GM18909 (cell line): ENCODE measurements at regions not wholly inside any gene's neighbourhood (a gene's known extent, or its start where the extent isn't known, plus 50 kb on each side); places are given as distances from the start of the nearest gene placed in this dataset.

Experiments used
- ATAC-seq: cut with Tn5 transposase; IDR thresholded peaks from one replicate; pipeline ENCODE4 v1.9.1; 2021; ENCODE audit warnings: mild to moderate bottlenecking; ENCODE audit not compliant: unreplicated experiment, poor library complexity

GRCh38 chr22:27667121-27667843 lies 134.3 kb downstream of the MN1 start:
- no peak for ATAC-seq

DNA sequence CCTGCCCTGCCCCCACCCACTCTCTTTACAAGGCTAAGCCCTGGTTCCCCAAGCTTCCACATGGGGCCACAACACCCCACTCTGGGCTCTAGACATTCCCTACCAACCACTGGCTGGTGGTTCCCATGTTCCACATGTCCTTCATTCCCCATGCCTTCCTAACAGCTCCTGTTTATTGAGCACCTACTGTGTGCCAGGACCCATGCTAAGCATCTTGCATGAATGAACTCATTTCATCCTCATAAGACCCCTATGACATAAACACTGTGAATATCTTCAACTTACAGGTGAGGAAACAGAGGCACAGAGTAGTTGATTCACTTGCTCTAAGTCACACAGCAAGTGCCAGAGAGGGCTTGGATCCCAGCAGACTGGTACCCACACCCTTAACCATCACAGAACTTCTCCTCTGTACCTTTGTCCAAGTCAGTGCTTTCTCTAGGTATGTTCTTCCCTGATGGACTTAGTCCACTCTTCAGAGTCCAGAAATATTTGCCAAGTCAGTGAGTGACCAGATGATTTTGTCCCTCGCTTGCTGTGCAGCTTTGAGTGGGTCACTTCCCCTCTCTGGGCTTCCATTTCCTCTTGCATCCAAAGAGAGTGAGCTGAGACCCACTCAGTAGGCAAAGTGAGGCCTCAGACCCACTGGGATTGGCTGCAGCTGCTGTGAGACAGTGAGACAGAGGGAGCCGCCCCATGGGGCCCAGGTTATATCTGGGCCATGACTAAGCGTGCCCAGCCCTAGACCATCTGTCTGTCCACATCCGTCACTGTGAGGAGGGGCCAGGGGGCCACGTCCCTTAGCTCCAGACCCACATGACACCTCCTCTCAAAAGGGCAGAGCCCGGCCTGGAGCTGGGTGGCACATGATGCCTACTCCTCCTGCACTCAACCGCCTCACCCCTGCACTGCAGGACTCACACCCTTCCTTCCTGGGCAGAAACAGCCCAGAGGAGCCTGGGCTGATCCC lies 132.4 kb downstream of the MN1 start:
- ATAC-seq, result no peak

DNA sequence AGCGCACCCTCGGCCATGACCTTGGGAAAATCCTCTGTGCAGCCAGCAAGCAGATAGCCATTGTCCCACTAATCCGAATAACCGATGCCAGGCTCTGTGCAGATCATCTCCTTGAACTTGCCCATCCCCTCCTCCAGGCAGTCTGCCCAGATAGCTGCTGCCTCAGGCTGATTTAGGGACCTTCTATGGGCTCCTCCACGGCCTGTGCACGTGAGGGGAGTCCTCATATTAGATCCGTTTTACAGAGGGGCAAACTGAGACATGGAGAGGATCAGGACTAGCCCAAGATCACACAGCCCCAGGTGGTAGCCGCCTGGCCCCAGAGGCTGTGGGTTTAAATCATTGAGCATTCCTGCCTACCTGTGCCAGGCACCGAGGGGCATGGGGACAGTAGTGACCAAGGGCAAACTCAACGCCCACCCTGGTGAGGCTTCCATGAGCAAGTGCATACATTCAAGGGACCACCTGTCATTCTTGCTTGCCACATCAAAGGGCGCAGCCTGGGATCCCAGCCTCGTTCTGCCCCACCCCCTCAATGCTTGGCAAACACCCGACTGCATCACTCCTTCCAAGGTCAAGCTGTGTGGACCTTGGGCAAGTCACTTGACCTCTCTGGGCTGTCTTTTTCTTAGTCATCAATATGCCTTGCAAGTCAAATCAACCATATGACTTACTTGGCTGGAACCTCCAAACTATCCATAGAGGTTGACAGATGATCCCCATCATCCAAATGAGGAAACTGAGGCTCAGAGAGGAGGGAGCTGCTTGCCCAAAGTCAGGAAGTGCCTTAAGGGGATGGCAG lies 131.6 kb downstream of the MN1 start:
- ATAC-seq, result no peak

GRCh38 chr22:27670701-27671412 lies 130.7 kb downstream of the MN1 start:
- ATAC-seq, result no peak

DNA sequence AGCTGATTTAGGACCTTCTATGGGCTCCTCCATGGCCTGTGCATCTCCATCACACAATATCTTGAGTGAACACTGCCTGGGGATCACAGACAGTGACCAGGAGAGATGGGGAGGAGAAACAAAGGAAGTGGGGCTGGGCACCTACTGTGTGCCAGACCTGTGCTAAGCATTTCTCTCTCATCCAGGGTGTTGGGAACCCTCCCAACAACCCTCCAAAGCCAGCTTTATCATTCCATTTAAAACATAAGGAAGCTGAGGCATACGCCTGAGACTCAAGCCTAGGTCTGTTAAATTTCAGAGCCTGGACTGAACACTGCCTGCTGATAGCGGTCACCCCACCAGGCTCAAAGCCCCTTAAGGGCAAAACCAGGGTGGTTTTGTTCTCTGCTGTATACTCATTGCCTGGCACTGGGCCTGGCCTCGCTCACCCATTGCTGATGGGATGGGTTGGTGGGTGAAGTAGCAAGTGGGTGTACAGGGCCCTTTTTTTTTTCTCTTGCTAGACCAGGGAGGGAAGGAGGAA lies 130.1 kb downstream of the MN1 start:
- ATAC-seq, result no peak

DNA sequence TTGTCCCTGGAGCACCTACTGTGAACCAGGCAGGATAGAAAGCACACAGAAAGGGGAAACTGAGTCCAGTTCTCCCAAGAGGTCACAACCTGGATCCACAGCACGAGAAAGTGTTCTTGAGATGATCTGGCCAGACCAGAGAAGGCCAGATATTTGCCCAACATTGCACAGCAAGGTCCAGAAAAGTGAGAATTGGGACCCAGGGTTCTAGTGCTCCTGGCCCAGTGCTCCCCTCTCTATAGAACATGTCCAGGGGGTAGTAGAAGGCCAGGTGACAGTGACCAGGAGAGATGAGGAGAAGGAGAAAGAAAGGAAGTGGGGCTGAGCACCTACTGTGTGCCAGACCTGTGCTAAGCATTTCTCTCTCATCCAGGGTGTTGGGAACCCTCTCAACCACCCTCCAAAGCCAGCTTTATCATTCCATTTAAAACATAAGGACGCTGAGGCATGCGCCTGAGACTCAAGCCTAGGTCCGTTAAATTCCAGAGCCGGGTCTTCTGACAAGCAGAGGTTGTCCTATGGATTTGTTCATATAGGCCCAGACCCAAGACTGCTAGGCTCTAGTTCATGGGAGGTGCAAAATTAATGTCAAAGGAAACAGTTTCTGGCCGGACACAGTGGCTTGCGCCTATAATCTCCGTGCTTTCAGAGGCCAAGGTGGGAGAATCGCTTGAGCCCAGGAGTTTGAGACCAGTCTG lies 128.7 kb downstream of the MN1 start:
- no peak for ATAC-seq

- ATAC-seq, result no peak
Measured at GRCh38 chr22:27673839-27674238, 127.7 kb downstream of the MN1 start.

DNA sequence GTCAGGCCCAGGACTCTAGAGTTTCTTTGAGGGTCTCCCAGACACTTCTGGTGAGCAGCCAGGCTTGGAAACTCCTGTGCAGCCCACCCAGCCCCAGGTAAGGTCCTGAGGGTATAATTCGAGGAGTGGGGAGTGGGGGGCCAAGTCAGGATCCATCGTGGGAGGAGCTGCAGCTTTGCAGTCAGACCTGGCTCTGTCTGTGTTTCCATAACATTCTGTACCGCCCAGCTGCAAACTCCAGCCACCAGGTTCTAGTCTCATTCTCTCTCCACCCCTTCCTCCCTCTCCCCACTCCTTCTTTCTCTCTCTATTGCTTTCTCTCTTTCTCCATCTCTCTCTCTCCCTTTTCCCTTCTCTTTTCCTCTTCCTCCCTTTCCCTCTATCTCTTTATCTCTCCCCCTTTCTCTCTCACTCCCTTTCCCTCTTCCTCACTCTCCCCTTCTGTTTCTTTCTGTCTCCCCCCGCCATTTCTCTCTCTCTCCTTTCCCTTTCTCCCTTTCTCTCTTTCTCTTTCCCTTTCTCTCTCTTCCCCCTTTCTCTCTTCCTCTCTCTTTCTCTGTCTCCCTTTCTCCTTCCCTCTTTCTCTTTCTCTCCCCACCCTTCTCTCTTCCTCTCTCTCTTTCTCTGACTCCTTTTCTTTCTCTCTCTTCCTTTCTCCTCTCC lies 127.2 kb downstream of the MN1 start:
- no peak for ATAC-seq

- ATAC-seq, result no peak
Measured at GRCh38 chr22:27676545-27677213, 124.9 kb downstream of the MN1 start.

GRCh38 chr22:27677905-27678458 lies 123.6 kb downstream of the MN1 start:
- no peak for ATAC-seq

GRCh38 chr22:27679176-27679575 lies 122.4 kb downstream of the MN1 start:
- no peak for ATAC-seq

GRCh38 chr22:27679693-27680488 lies 121.7 kb downstream of the MN1 start:
- ATAC-seq, result no peak

- no peak for ATAC-seq
Measured at GRCh38 chr22:27680636-27681035, 120.9 kb downstream of the MN1 start.

DNA sequence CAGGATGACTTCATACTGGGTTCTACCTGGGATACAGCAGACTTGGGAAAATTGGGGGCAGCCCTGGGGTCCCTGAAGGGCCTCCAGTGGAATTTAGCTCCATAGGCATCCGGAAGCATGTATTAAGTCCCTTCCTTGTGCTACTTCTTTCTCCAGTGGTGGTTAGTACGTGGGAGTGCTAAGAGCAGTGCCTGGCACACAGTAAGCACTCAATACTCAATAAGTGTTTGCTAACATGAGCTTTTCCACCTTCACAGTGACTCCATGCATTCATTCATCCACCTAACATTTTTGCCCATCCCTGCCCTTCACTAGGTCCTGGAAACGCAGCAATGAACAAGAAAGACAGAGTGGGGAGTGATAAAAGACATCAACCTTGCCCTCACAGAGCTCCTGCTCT lies 120.5 kb downstream of the MN1 start:
- no peak for ATAC-seq

GRCh38 chr22:27682437-27682836 lies 119.1 kb downstream of the MN1 start:
- ATAC-seq, result no peak

GRCh38 chr22:27684901-27685300 lies 116.7 kb downstream of the MN1 start:
- no peak for ATAC-seq

GRCh38 chr22:27685515-27685914 lies 116.0 kb downstream of the MN1 start:
- no peak for ATAC-seq
